H9 (cell line): ENCODE measurements at regions not wholly inside any gene's neighbourhood (a gene's known extent, or its start where the extent isn't known, plus 50 kb on each side); places are given as distances from the start of the nearest gene placed in this dataset.

Source experiments
- DNase-seq: peaks from one replicate; pipeline ENCODE4 v3.0.0-alpha.2; 2017
- H2AFZ ChIP-seq: one replicate; pipeline ENCODE4 v1.6.1; 2013; ENCODE audit warnings: mild to moderate bottlenecking, low read length, control low read depth, moderate library complexity
- H2AK5ac ChIP-seq: 2 replicates; pipeline ENCODE4 v1.6.1; 2013; ENCODE audit warnings: low read length, control low read depth, mixed read lengths; ENCODE audit not compliant: insufficient read length
- H2BK120ac ChIP-seq: one replicate; pipeline ENCODE4 v1.6.1; 2013; ENCODE audit warnings: low read depth, mild to moderate bottlenecking, low read length, control low read depth, inconsistent platforms; ENCODE audit not compliant: poor library complexity, severe bottlenecking
- H2BK12ac ChIP-seq: 2 replicates; pipeline ENCODE4 v1.6.1; 2013; ENCODE audit warnings: low read length, control low read depth, mixed read lengths, low read depth; ENCODE audit not compliant: insufficient read length
- H2BK15ac ChIP-seq: 2 replicates; pipeline ENCODE4 v1.6.1; 2013; ENCODE audit warnings: low read depth, low read length, control low read depth
- H2BK20ac ChIP-seq: one replicate; pipeline ENCODE4 v1.6.1; 2013; ENCODE audit warnings: low read depth, mild to moderate bottlenecking, low read length, control low read depth, inconsistent platforms; ENCODE audit not compliant: poor library complexity, severe bottlenecking
- H2BK5ac ChIP-seq: 2 replicates; pipeline ENCODE4 v1.6.1; 2013; ENCODE audit warnings: low read length, control low read depth, mixed read lengths; ENCODE audit not compliant: insufficient read length
- H3K14ac ChIP-seq: 2 replicates; pipeline ENCODE4 v1.6.1; 2013; ENCODE audit warnings: low read length, control low read depth; ENCODE audit not compliant: insufficient read depth
- H3K18ac ChIP-seq: 2 replicates; pipeline ENCODE4 v1.6.1; 2013; ENCODE audit warnings: low read depth, mild to moderate bottlenecking, mixed read lengths, low read length, control low read depth; ENCODE audit not compliant: insufficient read length
- H3K23ac ChIP-seq: 2 replicates; pipeline ENCODE4 v1.6.1; 2013; ENCODE audit warnings: low read length, control low read depth, mixed read lengths, low read depth; ENCODE audit not compliant: insufficient read length
- H3K23me2 ChIP-seq: 2 replicates; pipeline ENCODE4 v1.6.1; 2013; ENCODE audit warnings: low read depth, mild to moderate bottlenecking, mixed read lengths, low read length, control low read depth; ENCODE audit not compliant: insufficient read length, poor library complexity, severe bottlenecking
- H3K27ac ChIP-seq: 2 replicates; pipeline ENCODE4 v1.5.1; 2013; ENCODE audit warnings: low read length, control low read depth, mixed read lengths, low read depth; ENCODE audit not compliant: insufficient read length
- H3K27me3 ChIP-seq: 2 replicates; pipeline ENCODE4 v1.6.1; 2013; ENCODE audit warnings: low read length, control low read depth, inconsistent platforms; ENCODE audit not compliant: insufficient read depth
- H3K4ac ChIP-seq: 2 replicates; pipeline ENCODE4 v1.6.1; 2013; ENCODE audit warnings: low read depth, mild to moderate bottlenecking, control low read depth, inconsistent platforms, low read length, moderate library complexity
- H3K4me1 ChIP-seq: 2 replicates; pipeline ENCODE4 v1.6.1; 2013; ENCODE audit warnings: low read length, control low read depth, inconsistent platforms; ENCODE audit not compliant: insufficient read depth
- H3K4me2 ChIP-seq: 2 replicates; pipeline ENCODE4 v1.6.1; 2013; ENCODE audit warnings: low read length, control low read depth, mixed read lengths; ENCODE audit not compliant: insufficient read length, insufficient read depth
- H3K56ac ChIP-seq: 2 replicates; pipeline ENCODE4 v1.6.1; 2013; ENCODE audit warnings: low read depth, mild to moderate bottlenecking, mixed read lengths, low read length, control low read depth; ENCODE audit not compliant: insufficient read length
- H3K79me1 ChIP-seq: 2 replicates; pipeline ENCODE4 v1.6.1; 2013; ENCODE audit warnings: low read depth, mild to moderate bottlenecking, moderate library complexity, low read length, control low read depth, inconsistent platforms; ENCODE audit not compliant: insufficient read depth, poor library complexity, severe bottlenecking
- H3K79me2 ChIP-seq: 2 replicates; pipeline ENCODE4 v1.6.1; 2013; ENCODE audit warnings: low read length, control low read depth, inconsistent platforms; ENCODE audit not compliant: insufficient read depth
- H3K9ac ChIP-seq: 2 replicates; pipeline ENCODE4 v1.6.1; 2013; ENCODE audit warnings: low read length, control low read depth, mixed read lengths; ENCODE audit not compliant: insufficient read length; ENCODE audit errors: extremely low read depth
- H3K9me3 ChIP-seq: one replicate; pipeline ENCODE4 v1.6.1; 2013; ENCODE audit warnings: low read depth, low read length, inconsistent platforms; ENCODE audit not compliant: control insufficient read depth
- H3T11ph ChIP-seq: one replicate; pipeline ENCODE4 v1.6.1; 2013; ENCODE audit warnings: mild to moderate bottlenecking, low read length, control low read depth, inconsistent platforms
- H4K20me1 ChIP-seq: one replicate; pipeline ENCODE4 v1.6.1; 2013; ENCODE audit not compliant: control insufficient read depth, insufficient read length, insufficient read depth
- H4K5ac ChIP-seq: 2 replicates; pipeline ENCODE4 v1.6.1; 2013; ENCODE audit warnings: low read depth, mild to moderate bottlenecking, mixed read lengths, low read length, control low read depth; ENCODE audit not compliant: insufficient read length
- H4K8ac ChIP-seq: replicated peaks from 2 replicates; pipeline ENCODE4 v1.6.1; 2013; ENCODE audit warnings: low read length, control low read depth, mixed read lengths, low read depth; ENCODE audit not compliant: insufficient read length
- H4K91ac ChIP-seq: 2 replicates; pipeline ENCODE4 v1.6.1; 2013; ENCODE audit warnings: low read depth, mild to moderate bottlenecking, moderate library complexity, mixed read lengths, low read length, control low read depth; ENCODE audit not compliant: insufficient read length
- H3K27ac Mint-ChIP-seq, 3 experiments: 2 replicates in 2 of 3; 3 replicates in 1 of 3; pipeline ENCODE4 v1.8.0; 2020 to 2021; ENCODE audit warnings: mixed read lengths in 3 of 3, mild to moderate bottlenecking in 1 of 3, moderate library complexity in 1 of 3
- H3K27me3 Mint-ChIP-seq: 2 replicates; pipeline ENCODE4 v1.8.0; 2021; ENCODE audit warnings: low read depth, mild to moderate bottlenecking, moderate library complexity, mixed read lengths
- H3K36me3 Mint-ChIP-seq, 3 experiments: 2 replicates in 2 of 3; 3 replicates in 1 of 3; pipeline ENCODE4 v1.8.0; 2020 to 2021; ENCODE audit warnings: low read depth in 3 of 3, mixed read lengths in 3 of 3; ENCODE audit not compliant: insufficient read depth in 1 of 3
- H3K4me1 Mint-ChIP-seq, 2 experiments: 2 replicates each; pipeline ENCODE4 v1.8.0; 2020; ENCODE audit warnings: mixed read lengths in 2 of 2
- H3K4me3 Mint-ChIP-seq, 2 experiments: 2 replicates in 1 of 2; 3 replicates in 1 of 2; pipeline ENCODE4 v1.8.0; 2020 to 2021; ENCODE audit warnings: mild to moderate bottlenecking in 2 of 2, mixed read lengths in 2 of 2, moderate library complexity in 1 of 2
- H3K9me3 Mint-ChIP-seq, 2 experiments: 2 replicates in 1 of 2; 3 replicates in 1 of 2; pipeline ENCODE4 v1.8.0; 2020; ENCODE audit warnings: mild to moderate bottlenecking in 2 of 2, mixed read lengths in 2 of 2, moderate library complexity in 1 of 2
- WGBS: extraction: QIAGEN DNeasy Blood & Tissue Kit; methylation state at CpG from one replicate; pipeline ENCODE4 v1.1.7; 2013; ENCODE audit warnings: missing lambda C conversion rate, low lambda C conversion rate, mixed read lengths; ENCODE audit not compliant: insufficient read length; ENCODE audit errors: extremely low coverage; 5-methylcytosine and 5-hydroxymethylcytosine counted together
- TF ChIP-seq, protein P1 (sequence below): fragments of 200-600 bp; sonication (generic); conservative IDR thresholded peaks from 3 replicates; pipeline ENCODE4 v1.8.0; 2021; ENCODE audit warnings: antibody characterized with exemption, mild to moderate bottlenecking

DNA sequence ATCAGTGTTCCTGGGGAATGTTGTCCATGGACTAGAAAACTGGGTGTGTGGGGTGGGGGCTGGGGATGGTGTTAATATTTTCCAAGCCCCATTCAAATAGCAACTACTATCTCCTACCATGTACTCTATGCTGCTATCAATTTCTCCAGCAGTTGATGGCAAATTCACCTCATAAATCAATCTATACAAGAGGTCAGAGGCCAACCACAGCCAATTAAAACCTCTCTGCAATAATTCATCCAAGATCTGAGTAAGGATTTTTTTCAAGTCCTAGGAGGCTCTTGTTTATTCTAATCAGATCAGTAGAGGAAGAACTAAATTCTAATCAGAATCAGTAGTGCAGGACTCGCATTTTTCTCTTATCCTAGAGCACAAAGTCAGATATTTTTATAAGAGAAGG, 73.4 kb upstream of the WT1 start:
- WGBS: no CpG with 5 or more reads among the region's 1 CpG
- H3K56ac ChIP-seq: no peak overlapping the region
- H3K27me3 ChIP-seq: no peaks in the 10 kb centered on the region
- H3K4me1 Mint-ChIP-seq: no peaks in the 10 kb centered on the region
- no peak overlapping the region for H3K23ac ChIP-seq
- H3K18ac ChIP-seq: no peak overlapping the region
- H2AK5ac ChIP-seq: no peak overlapping the region
- no peak overlapping the region for H4K8ac ChIP-seq
- no peak overlapping the region for H3K9ac ChIP-seq
- no peaks in the 10 kb centered on the region for H3K23me2 ChIP-seq
- TF ChIP-seq, protein P1, sequence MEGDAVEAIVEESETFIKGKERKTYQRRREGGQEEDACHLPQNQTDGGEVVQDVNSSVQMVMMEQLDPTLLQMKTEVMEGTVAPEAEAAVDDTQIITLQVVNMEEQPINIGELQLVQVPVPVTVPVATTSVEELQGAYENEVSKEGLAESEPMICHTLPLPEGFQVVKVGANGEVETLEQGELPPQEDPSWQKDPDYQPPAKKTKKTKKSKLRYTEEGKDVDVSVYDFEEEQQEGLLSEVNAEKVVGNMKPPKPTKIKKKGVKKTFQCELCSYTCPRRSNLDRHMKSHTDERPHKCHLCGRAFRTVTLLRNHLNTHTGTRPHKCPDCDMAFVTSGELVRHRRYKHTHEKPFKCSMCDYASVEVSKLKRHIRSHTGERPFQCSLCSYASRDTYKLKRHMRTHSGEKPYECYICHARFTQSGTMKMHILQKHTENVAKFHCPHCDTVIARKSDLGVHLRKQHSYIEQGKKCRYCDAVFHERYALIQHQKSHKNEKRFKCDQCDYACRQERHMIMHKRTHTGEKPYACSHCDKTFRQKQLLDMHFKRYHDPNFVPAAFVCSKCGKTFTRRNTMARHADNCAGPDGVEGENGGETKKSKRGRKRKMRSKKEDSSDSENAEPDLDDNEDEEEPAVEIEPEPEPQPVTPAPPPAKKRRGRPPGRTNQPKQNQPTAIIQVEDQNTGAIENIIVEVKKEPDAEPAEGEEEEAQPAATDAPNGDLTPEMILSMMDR: no peak
- no peak overlapping the region for H2BK5ac ChIP-seq
- H3K9me3 Mint-ChIP-seq: no peaks in the 10 kb centered on the region
- no peak overlapping the region for H3K4me3 Mint-ChIP-seq
- DNase-seq: no peak
- no peak overlapping the region for H2BK15ac ChIP-seq
- no peak overlapping the region for H4K91ac ChIP-seq
- no peaks in the 10 kb centered on the region for H3K79me1 ChIP-seq
- H3K27ac ChIP-seq: no peak overlapping the region
- H3K4ac ChIP-seq: no peak overlapping the region
- H3K79me2 ChIP-seq: no peaks in the 10 kb centered on the region
- no peak overlapping the region for H2BK12ac ChIP-seq
- H2BK20ac ChIP-seq: no peak overlapping the region
- no peak overlapping the region for H2AFZ ChIP-seq
- no peaks in the 10 kb centered on the region for H3K36me3 Mint-ChIP-seq
- no peaks in the 10 kb centered on the region for H3K4me1 ChIP-seq
- H3K27me3 Mint-ChIP-seq: 0 out of 2 replicates have a peak, but pooled peaks cover 2% of the 10 kb centered on the region
- H2BK120ac ChIP-seq: no peak overlapping the region
- H3T11ph ChIP-seq: no peak overlapping the region
- H3K9me3 ChIP-seq: no peaks in the 10 kb centered on the region
- H4K5ac ChIP-seq: no peak overlapping the region
- no peaks in the 10 kb centered on the region for H4K20me1 ChIP-seq
- H3K4me2 ChIP-seq: no peak overlapping the region
- no peak overlapping the region for H3K27ac Mint-ChIP-seq
- no peak overlapping the region for H3K14ac ChIP-seq
